Ovary (tissue), 3 donors: ENCODE measurements at regions not wholly inside any gene's neighbourhood (a gene's known extent, or its start where the extent isn't known, plus 50 kb on each side); places are given as distances from the start of the nearest gene placed in this dataset.

Experiments used
- CTCF ChIP-seq, 3 donors: fragments of 450-650 bp in 2 of 3; fragments of 200-600 bp in 1 of 3; IDR thresholded peaks; one replicate each; pipeline versions ENCODE4 v1.5.1 to v1.8.0; 2016 to 2022; ENCODE audit warnings: antibody characterized with exemption in 3 of 3, mild to moderate bottlenecking in 1 of 3
- EP300 ChIP-seq: sonication (generic); formaldehyde crosslinking; IDR thresholded peaks from one replicate; pipeline ENCODE4 v1.6.1; 2017; ENCODE audit warnings: antibody characterized with exemption
- POLR2A ChIP-seq: fragments of 450-650 bp; IDR thresholded peaks from one replicate; pipeline ENCODE4 v1.6.1; 2017; ENCODE audit warnings: antibody characterized with exemption, mild to moderate bottlenecking, moderate library complexity
- donor health status: DM: no; HTN: no; CAD: no.

DNA sequence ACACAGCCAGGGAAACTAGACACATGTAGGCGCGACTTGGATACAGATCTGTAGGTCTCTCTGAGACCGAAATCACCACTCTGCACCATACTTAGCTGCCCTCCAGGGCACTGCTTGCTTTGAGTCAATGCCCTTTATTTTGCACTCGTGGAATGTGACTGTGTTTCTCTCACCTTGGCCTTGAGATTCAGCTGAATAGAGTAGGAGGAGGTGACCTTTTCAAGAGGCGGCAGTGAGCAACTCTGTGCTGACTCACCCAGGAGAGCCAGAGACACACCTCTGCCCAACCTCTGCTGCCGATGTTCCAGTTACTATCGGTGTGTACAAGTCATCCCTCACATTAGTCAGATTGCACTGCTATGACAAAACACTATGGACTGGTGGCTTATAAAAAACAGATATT is 583.4 kb downstream of the VRK1 start:
- TF ChIP-seq POLR2A (no peak), CTCF (IDR thresholded peaks at IDR 0.05) (no peak), EP300 (no peak)
